ELR (cell line): ENCODE measurements at regions not wholly inside any gene's neighbourhood (a gene's known extent, or its start where the extent isn't known, plus 50 kb on each side); places are given as distances from the start of the nearest gene placed in this dataset.
A peak's percentile ranks its signal among the peaks of the same experiment; 100 is the strongest.

Source experiments
- DNase-seq: peaks from one replicate; pipeline ENCODE4 v3.0.0-alpha.2; 2015; ENCODE audit warnings: low read depth

DNA sequence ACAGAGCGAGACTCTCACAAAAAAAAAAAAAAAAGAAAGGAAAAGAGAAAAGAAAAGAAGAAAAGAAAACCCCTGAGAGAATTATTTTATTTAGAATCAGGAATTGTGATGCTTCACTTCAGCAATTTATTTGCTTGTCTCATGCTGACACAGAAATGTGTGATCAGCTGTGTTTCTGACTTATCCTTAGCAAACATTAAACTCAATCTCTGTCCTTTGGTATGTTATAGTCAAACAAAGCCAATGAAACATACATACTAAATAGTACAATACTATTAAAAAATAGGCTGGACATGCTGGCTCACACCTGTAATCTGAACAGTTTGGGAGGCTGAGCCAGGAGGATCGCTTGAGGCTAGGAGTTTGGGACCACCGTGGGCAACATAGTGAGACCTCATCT lies 733.0 kb upstream of the FZD8 start:
- no peak for DNase-seq

DNA sequence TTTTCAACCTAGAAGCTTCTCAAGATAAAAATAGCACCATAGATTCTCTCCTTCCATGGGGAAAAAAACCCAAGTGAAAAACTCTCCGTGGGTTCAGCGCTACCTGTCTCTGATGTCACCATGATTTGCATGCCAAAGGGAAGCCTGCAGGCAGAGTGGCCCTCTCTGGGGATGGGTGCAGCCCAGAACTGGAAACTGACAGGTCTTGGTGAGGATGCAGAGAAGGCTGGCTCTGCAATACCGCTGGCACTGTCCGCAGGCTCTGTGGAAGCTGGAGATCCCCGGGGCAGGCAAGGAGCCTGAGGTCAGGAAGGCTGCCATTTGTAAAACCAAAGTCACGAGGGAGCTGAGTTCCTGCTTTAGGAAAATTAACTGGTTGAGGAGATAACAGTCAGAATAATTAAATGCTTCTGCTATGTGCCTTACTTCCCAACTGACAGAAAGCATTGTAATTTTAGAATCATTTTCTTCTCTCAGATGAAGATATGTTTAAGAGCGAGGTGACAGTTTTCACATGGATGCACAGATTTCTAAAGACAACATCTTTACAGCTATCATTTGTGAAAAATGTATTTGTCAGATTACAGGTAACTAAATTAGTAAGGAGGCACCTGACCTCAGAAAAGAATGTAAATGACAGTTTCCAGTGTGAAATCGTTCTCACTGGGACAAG lies 731.5 kb upstream of the FZD8 start:
- no peak for DNase-seq

DNA sequence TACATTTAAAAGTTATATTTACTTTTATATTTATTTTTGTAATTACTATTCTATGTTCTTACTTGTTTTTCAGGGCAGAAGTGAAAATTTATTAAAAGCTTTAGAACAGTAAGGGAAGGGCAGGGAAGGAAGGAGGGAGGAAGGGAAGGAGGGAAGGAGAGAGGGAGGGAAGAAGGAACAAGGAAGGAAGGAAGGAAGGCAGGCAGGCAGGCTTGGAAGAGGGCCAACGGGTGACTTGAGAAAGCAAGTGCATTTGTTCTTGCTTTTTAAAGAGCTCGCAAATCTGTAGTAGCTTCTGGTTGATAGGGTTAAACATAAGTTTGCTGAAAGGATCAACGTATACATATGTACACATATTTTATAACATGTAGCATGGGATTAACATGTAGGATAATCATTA lies 725.3 kb upstream of the FZD8 start:
- no peak for DNase-seq

DNA sequence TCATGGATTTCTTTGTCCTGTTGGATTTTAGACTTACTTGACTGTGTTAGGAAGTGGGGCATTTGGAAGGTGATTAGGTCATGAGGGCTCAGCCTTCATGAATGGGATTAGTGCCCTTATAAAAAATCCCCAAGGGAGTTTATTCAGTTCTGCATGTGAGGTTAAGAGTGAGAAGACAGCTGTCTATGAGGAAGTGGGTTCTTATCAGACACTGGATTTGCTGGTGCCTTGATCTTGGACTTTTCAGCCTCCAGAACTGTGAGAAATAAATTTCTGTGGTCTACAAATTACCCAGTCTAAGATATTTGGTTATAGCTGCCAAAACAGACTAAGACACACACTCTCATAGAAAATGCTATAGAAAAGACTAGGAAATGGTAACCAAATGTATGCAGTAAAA lies 724.7 kb upstream of the FZD8 start:
- DNase-seq, result no peak

DNA sequence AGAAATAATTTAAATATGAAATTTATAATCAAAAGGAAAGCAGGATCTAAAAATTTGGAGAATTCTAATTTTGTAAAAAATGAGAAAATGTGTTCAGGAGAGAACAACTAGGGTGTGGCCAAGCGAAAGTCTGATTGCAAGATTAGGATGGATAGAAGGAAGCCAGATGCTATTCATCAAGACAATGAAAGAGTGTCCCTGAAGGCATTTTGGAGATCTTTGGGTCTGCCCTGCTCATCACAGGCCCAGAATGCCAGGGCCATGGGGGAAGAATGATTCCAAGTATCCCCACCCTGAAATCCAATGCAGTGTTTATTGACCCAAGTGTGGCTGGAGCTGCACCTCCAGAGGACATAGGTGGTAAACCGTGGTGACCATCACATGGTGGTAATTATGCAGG lies 724.0 kb upstream of the FZD8 start:
- no peak for DNase-seq

DNA sequence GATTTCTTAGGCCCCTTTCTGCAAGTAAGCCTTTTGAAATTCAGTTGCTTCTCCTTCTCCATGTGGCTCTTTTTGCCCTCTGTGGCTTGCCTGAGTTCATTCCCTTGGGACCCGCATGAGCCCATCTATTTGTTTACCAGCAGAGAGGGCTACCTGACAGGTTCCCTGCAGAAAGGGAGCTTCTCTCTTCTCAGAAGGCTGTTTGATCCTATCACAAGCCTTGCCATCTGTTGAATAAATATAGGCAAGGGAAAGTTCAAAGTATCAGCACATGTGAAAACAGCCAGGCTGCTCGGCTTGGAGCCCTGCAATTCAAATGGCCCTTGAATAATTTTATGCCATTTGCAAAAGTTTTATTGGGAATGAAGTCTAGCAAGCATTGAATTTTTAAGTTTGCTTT lies 720.2 kb upstream of the FZD8 start:
- DNase-seq, result no peak

DNA sequence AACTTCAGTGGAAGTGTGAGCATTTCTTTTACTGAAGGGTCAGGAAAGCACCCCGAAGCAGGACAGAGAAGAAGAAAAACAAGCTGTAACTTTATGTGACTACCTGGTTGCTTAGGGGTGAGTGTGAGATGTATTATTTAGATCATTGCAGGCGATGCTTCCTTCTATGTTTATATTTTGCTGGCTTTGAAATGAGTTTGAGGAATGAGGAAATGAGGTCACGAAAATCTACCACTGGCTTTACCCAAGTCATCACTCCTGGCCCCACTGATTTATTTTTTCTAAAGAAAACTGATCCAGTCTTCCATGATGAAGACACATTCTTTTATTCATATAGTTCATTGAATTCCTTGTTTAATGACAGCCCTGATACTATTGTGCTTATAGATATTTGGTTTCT lies 716.6 kb upstream of the FZD8 start:
- peak; percentile 36 for DNase-seq

DNA sequence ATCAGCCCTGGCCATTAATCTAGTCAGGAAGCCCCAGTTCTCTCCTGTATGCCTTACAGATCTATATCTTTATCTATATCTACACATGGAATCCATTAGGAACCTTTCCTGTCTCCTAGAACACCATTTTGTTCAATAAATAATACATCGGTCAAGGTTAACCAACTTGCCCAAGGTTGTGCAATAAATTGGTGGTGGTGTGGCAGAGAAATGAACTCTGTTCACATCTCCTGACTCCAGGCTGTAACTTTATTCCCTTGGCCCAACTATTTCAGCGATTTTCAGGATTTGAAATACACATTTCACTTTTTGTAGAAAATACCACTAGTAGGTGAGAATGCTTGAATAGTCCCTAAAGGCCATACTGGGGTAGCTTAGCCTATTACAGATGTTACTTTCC lies 712.5 kb upstream of the FZD8 start:
- DNase-seq, result no peak

DNA sequence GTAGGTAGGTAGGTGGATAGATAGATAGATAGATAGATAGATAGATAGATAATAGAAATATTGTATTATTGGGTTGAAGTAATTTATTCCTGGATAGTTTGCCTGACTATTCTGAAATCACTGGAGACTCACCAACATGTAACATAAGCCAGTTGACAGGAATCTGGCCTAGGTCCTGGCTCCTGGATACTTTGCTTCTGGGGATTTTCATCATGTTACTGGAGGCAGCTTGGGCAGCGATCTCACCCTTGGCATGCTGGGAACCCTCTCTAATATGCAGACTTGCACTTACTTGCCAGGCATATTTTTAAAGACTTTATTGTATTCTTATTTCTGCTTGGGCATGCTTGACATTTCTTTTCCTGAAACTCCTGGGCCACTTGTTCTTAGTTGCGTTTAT lies 709.1 kb upstream of the FZD8 start:
- no peak for DNase-seq

DNA sequence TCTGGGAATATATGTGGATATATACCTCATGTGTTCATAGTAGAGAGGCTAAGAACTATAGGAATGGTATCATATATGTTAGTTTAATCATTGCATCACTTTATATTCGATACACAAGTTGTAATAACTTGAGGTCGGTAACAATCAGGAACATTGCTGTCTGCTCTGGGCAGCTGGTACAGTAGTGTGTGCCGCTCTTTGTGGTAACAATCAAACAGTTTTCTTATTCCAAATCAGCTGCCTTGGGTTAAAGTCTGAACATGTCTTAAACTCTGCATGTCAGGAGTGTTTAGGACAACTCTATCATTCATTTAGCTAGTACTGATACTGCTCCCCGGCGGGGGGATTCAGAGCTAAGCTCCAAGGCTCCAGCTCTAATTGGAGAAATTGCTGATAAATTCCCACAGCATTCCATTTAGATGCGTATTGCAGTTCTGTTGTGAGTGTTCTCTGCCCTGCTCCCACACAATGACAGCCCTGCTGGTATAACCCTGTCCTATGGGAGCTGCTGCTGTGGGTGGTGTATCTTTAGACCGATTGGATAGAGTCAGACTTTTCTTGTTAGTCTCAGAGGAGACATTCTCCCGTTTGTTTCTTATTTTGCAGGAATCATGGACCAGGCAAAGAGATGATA lies 707.5 kb upstream of the FZD8 start:
- DNase-seq, result peak; percentile 77

DNA sequence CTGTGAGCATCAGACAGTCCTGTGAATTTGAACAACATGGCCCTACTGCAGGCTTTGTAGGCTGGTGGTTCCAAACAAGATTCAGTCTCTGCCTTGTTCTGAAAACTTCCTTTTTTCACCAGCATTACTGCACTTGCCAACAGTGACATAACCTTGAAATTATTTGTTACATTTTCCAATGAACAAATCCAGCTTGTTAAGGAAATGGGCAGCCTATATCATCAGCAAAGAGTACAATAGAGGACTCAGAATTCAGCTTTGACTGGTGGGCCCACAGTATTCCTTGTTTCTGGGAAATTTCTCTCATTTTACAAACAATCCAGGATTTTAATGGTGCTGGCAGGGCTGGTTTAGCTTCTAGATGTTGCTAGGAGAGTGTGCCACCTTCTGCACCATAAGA lies 703.7 kb upstream of the FZD8 start:
- DNase-seq, result no peak

DNA sequence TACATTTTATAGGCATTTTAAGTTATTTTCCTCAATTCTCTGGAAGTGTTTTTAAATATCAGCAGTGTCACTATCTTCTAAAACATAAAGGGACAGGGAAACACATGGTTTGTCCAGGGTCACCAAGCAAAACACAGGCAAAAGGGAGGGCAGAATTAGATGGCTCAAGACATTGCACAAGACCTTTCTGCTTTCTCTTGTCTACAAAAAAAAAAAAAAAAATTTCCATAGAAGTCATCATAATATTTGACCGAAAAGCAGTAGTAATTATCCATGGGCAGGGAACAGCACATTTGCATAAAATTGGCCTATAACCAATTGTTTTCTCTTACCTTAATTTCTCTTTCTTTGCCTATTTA lies 703.1 kb upstream of the FZD8 start:
- no peak for DNase-seq

DNA sequence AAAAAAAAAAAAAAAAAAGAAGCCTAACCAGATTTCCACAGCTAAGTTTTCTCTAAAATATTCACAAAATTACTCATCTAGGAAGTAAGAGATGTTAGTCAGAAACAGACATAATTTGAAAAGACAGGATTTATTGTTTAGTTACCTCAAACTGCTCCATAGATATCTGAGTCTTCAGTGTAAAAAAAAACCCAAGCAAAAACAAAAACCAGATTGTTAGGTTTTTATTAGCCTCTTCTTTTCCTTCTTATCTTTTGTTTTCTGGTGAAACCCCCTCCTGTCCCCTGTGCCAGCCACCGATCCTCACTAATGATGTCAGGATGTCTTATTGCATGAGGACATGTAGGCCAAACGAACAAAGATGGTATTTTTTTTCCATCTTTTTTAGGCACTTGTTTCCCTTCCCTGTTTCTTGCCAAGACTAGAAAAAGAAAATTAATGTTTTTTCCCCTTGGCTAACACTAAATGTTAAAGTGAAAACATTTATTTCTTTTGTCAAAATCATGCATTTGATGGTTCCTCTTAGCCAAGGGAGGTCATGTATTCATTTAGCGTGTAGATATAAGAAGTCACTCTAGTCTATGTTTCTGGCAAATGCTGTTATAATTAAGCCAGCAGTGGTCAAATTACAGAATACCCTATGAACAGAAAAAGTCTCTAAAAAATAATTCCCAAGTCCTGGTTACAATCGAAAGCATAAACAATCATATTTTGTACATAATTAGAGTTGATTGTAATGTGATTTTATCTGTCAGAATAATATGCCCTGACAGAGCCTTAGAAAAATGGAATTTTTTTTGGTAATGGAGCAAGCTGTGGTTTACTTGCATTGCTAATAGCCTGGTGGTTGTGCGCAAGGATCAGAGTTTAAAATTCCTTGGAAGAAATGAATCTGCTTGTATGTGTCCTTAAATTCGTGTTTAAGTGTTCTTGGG lies 702.4 kb upstream of the FZD8 start:
- DNase-seq, result peak; percentile 38

DNA sequence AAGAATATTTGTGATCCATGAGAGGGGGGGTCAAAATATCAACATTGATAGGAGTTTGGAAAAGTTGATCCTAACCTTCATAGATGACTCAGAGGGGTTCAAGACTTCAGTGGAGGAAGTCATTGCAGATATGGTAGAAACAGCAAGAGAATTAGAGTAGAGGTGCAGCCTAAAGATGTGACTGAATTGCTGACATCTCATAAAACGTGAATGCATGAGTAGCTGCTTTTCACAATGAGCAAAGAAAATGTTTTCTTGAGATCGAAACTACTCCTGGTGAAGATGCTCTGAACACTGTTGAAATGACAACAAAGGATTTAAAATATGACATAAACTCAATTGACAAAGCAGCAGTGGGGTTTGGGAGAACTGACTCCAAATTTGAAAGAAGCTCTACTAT lies 700.7 kb upstream of the FZD8 start:
- no peak for DNase-seq

DNA sequence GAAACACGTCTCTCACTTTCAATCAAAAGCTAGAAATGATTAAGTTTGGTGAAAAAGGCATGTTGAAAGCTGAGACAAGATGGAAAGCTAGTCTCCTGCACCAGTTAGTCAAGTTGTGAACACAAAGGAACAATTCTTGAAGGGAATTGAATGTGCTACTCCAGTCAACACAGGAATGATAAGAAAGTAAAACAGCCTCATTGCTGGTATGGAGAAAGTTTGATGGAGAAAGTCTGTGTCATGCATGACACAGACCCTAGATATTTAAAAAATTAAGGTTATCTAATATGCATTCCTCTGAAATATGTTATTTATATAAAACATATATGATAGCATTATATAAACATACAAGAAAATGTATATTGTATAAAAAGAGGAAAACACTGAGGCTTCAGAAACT lies 699.4 kb upstream of the FZD8 start:
- peak; percentile 8 for DNase-seq

DNA sequence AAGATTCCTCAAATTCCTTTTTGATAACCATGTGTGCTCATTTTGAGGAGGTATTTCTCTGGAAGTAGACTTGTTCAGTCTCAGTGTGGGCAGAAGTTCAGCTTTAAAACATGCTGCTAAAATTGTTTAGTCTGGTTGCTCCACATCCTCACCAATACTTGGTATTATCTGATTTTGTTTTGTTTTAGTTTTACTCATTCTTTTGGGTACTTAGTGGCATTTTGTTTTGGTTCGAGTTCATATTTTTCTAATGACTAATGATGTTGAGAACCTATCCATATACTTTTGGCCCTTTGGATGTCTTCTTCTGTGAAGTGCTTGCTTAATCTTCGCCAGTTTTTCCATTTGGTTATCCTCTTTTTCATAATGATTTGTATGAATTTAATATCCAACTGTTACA lies 694.2 kb upstream of the FZD8 start:
- DNase-seq, result peak; percentile 39

DNA sequence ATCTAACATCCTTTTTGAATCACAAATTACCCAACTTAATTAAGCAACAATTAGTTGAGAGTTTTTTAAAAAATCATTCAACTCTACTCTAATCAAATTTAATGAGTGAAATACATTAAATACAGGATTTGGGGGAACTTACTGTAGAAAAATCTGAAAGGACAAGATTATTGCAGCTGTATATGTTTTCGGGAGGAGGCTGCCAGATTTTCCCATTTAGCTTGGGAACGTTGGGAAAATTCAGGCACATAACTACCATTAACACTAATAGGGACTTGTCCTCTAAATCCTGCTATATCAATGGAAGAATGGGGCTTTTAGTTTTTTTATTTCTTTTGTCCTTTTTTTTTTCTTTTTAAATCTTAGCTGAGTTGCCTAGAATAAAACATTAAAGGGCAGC lies 691.4 kb upstream of the FZD8 start:
- DNase-seq, result no peak

DNA sequence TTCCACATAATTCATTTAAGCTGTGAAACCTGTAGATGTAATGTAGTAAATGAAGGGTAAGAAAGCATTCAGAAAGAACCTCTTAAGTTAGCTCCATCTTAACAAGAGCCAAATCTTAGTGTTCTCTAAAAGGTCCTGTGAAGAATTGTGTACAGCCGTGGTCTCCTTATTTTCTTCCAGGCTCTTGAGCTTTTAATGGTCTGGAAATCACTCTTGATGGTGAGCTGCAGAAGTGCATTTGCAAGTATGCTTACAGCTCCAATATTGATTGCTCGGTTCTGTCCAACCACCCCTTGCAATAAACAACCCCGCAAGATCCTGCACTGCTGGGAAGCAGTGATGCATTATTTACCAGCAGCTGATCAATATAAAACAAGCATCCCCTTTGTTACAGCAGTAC lies 690.8 kb upstream of the FZD8 start:
- no peak for DNase-seq

DNA sequence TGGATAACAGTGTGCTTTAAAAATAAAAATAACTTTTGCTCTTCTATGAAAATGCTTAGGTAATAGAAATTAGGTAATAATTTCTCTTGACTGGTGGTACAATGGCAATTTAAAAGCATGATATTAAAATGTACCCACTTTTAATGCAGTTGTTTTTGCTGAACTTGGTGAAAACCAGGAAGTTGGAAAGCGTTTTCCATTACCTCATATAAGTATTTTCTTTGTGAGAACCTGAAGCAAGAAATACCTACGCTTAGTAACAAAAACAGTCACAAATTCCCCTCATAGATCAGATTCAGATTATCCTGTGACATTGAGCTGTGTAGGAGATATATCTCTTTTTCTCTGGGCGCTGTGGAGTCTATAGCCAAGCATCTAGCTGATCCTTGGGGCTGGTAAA lies 689.0 kb upstream of the FZD8 start:
- DNase-seq, result no peak

DNA sequence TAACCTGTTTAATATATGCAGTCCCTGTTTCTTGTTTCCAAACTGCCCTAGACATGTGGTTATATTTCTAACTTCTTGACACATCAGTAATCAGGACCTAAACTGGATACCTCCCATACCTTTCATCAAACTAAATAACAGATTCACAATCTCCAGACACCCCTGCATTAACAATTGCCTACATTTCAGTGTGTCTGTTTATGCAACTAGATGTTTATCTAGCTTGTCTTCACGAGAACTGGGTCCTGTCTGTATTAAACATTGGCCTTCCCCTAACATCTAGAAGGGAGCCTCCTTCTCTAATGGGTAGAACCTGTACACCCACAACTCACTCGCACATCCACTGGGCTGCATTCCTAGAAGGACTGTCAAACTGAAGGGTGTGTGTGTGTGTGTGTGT lies 683.7 kb upstream of the FZD8 start:
- no peak for DNase-seq

DNA sequence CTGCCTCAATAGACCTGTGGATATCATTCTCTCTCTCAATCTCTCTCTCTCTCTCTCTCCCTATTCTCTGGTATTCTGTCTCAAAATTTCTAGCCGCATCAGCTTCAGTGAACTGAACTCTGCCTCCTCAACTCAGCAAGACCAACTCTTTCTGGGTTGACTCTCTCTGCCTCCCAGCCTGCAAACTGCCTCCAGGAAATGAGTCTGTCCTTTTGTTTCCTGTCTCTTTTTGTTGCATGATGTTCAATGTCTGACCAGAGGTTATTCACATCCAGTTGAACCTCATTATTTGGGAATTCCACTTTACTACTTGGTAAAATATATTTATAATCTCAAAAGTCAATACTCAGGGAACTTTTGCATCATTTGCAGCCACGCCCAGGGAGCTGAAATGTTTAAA lies 682.7 kb upstream of the FZD8 start:
- DNase-seq, result no peak

DNA sequence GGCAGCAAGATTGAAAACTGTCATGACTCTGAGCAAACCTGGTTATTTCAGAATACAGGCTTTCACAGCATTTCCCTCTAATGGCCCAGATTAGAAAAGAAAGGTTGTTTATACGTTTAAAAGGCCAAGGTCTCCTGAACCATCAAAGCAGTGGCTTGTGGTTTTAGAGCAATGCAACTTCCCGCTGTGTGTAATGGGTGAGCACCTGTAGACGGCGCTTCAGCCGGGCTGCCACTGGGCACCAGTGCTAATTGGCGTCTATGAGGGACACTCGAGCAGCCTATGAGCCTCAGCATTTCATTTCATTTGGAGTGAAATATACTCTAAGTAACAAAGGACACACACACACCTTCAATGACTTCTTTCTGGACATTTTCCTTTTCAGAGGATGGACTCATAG lies 671.0 kb upstream of the FZD8 start:
- DNase-seq, result no peak

DNA sequence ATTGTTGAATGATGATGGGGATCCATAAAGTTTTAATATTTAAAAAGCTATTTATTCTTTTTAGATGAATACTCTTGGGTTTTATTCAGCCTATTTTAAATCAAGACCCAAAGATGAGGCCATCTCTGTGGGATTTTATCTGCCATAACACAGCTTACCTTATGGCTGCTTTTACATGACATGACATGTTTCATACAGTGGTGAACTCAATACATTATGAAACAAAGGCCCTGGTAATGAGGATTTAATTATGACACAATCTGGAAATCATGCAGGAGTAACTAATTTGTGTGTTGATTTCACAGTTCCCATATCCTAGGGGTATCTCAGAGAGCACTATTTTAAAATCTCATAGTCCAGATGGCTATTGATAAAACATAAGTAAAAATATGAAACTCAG lies 661.8 kb upstream of the FZD8 start:
- DNase-seq, result no peak
